ENCODE measurements at regions not wholly inside any gene's neighbourhood (a gene's known extent, or its start where the extent isn't known, plus 50 kb on each side); places are given as distances from the start of the nearest gene placed in this dataset.

DNA sequence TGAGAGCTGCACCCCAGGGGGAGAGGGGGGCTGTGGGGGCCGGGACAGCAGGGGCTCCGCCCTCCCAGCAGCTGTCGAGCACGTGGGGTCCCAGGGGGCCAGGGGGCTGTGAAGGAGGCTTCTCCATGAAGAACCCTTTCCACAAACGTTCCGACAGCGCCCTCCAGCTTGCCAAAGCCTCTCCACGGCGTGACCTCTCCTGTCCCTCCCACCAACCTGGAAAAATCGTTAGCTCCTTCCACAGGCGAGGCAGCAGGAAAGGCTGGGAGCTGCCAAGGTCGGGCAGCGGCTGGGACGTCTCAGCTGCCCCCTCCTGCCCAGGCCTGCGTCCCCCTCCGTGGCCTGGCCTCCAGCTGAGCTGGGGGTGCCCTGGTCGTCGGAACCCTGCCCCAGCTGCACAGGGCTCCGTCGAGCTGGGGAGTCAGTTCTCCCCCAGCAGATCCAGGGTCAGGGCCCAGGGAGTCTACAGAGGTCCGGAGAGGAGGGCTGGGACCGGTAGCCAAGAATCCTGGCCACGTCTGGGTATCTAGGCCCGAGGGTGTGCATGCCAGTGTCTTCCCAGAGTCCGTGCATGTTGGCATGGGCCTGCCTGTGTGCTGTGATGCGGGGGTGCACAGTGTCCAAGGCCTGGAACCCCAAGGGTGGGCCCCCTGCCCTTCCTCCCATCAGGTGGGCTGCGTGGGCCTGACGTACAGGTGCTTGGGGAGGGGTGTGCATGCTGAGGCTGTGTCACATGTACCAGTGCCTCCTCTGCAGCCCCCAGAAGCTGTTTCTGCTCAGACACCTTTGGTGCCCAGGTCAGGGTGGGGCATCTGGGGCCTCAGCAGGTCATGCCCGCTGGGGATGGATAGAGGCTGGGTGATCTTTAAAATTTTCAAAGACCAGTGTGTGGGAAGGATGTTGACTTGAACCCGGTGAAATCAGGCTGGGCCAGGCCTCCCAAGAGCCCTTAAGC is 66.5 kb downstream of the UNCX start:
- no peak overlapping the region for H3K27ac Mint-ChIP-seq
- H3K36me3 Mint-ChIP-seq = no peaks in the 10 kb centered on the region
- DNase-seq (ENCODE audit: extremely low spot score, unreplicated experiment) = no peak
- peaks cover 4% of the 10 kb centered on the region for H3K4me1 Mint-ChIP-seq (ENCODE audit: unreplicated experiment)
- TF ChIP-seq CTCF (conservative IDR thresholded peaks at IDR 0.05) = no peak
- peaks cover 9% of the 10 kb centered on the region for H3K27me3 Mint-ChIP-seq
- H3K9me3 Mint-ChIP-seq = no peaks in the 10 kb centered on the region
- H3K4me3 Mint-ChIP-seq = no peak overlapping the region

GRCh38 chr7:1300206-1300605 is 67.5 kb downstream of the UNCX start:
- Mint-ChIP-seq H3K27me3 (peaks cover 14% of the 10 kb centered on the region), H3K4me3 (no peak overlapping the region), H3K36me3 (no peaks in the 10 kb centered on the region), H3K4me1 (ENCODE audit: unreplicated experiment) (peaks cover 4% of the 10 kb centered on the region), H3K9me3 (no peaks in the 10 kb centered on the region), H3K27ac (no peak overlapping the region)
- no peak for TF ChIP-seq CTCF (conservative IDR thresholded peaks at IDR 0.05)
- no peak for DNase-seq (ENCODE audit: extremely low spot score, unreplicated experiment)

DNA sequence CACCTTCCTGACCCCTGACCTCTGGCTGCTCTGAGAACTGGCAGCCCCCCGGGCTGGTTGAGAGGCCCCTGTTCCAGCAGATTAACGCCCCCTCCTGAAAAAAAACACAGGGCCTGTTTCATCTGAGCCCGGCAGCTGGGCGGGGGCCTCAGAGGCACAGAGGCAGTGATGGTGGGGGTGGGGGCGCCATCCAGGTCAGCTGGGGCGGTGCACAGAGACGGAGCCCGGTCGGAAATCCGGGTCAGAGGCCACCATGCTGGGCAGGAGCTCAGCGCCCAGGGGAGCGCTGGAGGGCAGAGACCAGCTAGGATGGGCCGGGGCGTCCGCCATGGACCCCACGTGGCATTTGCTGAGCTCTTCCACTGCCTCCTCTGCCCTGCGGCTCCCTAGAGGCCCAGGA is 68.0 kb downstream of the UNCX start:
- no peak overlapping the region for H3K27ac Mint-ChIP-seq
- no peak for DNase-seq (ENCODE audit: extremely low spot score, unreplicated experiment)
- no peak overlapping the region for H3K4me3 Mint-ChIP-seq
- peaks cover 15% of the 10 kb centered on the region for H3K27me3 Mint-ChIP-seq
- peaks cover 4% of the 10 kb centered on the region for H3K4me1 Mint-ChIP-seq (ENCODE audit: unreplicated experiment)
- H3K9me3 Mint-ChIP-seq = no peaks in the 10 kb centered on the region
- no peaks in the 10 kb centered on the region for H3K36me3 Mint-ChIP-seq
- no peak for TF ChIP-seq CTCF (conservative IDR thresholded peaks at IDR 0.05)

- peaks cover 4% of the 10 kb centered on the region for H3K4me1 Mint-ChIP-seq (ENCODE audit: unreplicated experiment)
- TF ChIP-seq CTCF (conservative IDR thresholded peaks at IDR 0.05) = no peak
- peaks cover 17% of the 10 kb centered on the region for H3K27me3 Mint-ChIP-seq
- H3K36me3 Mint-ChIP-seq = no peaks in the 10 kb centered on the region
- no peak overlapping the region for H3K4me3 Mint-ChIP-seq
- no peak overlapping the region for H3K27ac Mint-ChIP-seq
- H3K9me3 Mint-ChIP-seq = no peaks in the 10 kb centered on the region
- no peak for DNase-seq (ENCODE audit: extremely low spot score, unreplicated experiment)
Observed at GRCh38 chr7:1301054-1301881, 68.6 kb downstream of the UNCX start.

DNA sequence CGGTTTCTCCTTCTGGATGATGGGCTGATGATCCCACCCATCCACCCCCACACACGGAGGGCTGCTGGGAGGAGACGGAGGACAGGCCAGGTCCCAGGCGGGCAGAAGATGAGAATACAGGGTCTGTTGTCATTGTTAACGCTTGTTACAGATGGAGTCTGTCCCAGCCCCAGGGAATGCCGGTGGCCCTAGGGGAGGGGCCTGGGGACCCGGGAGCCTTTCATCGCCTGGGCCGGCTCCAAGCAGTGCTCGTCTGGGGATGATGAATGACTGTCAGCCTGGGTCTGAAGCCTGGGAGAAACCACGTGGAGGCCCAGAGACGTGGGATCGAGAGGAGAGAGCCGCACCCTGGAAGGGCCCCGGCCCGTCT is 69.2 kb downstream of the UNCX start:
- Mint-ChIP-seq H3K27me3 (peaks cover 20% of the 10 kb centered on the region), H3K4me1 (ENCODE audit: unreplicated experiment) (peaks cover 4% of the 10 kb centered on the region), H3K36me3 (no peaks in the 10 kb centered on the region), H3K27ac (no peak overlapping the region), H3K9me3 (no peaks in the 10 kb centered on the region), H3K4me3 (no peak overlapping the region)
- no peak for DNase-seq (ENCODE audit: extremely low spot score, unreplicated experiment)
- TF ChIP-seq CTCF (conservative IDR thresholded peaks at IDR 0.05) = no peak

Measured in type B pancreatic cell (in vitro differentiated cells).